Urinary bladder (tissue), 3 donors: ENCODE measurements at regions not wholly inside any gene's neighbourhood (a gene's known extent, or its start where the extent isn't known, plus 50 kb on each side); places are given as distances from the start of the nearest gene placed in this dataset.
A peak's percentile ranks its signal among the peaks of the same experiment; 100 is the strongest.
"Not testable (repeated sequence)": the region's sequence is repeated elsewhere in the genome, so short reads cannot be mapped to it uniquely, and the experiment has no call there.

Experiments used
- DNase-seq: peaks from one replicate; pipeline ENCODE4 v3.0.0-alpha.2; 2015; ENCODE audit errors: extremely low spot score
- H3K27ac ChIP-seq: one replicate; pipeline ENCODE4 v1.5.1; 2013; ENCODE audit warnings: low read depth, mild to moderate bottlenecking, moderate library complexity
- H3K36me3 ChIP-seq: one replicate; pipeline ENCODE4 v1.6.1; 2013; ENCODE audit warnings: mild to moderate bottlenecking, moderate library complexity; ENCODE audit not compliant: insufficient read depth
- H3K4me1 ChIP-seq: one replicate; pipeline ENCODE4 v1.6.1; 2013; ENCODE audit warnings: mild to moderate bottlenecking, moderate library complexity; ENCODE audit not compliant: insufficient read depth
- H3K4me3 ChIP-seq: one replicate; pipeline ENCODE4 v1.5.1; 2013; ENCODE audit warnings: low read depth, low read length
- WGBS: extraction: QIAGEN DNeasy Blood & Tissue Kit; methylation state at CpG from one replicate; pipeline ENCODE4 v1.1.7; 2013; 5-methylcytosine and 5-hydroxymethylcytosine counted together
- donor health status: healthy with polysubstance abuse.
- donor health status: healthy.

DNA sequence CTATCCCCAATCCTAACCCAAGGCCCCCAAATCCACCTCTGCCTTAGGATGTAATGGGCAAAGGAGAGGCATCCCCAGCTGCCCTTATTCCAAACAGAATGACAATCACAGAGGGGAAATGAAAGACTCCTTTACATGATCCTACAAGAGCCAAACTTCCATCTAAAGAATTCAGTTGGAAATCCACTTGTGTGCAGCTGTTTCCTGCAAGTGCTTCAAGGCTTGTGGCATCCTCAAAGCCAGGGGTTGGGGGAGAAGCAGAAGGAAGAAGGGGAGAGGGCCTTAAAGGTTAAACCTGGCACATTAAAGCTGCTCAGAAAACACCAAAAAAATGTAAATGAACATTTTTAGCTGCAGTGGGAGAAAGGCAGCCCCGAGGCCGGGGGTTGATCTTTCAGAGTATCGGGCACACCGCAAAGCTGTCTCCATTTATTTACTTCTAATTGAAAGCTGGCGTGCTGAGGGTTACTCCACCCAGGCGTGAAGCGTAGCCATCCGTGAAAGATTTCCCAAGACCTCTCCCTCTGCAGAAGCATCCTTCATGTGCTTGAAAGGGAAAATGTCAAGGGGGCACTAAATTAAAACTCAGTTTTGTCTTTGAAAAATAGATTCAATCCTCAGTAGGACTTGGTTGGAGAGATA is 217.8 kb downstream of the SHQ1 start:
- Histone ChIP-seq H3K4me3 (no peak overlapping the region), H3K36me3 (no peaks in the 10 kb centered on the region), H3K27ac (no peak overlapping the region), H3K4me1 (no peaks in the 10 kb centered on the region)
- WGBS = 64% methylated on average over 8 of the region's 8 CpGs
- DNase-seq = no peak

- H3K27ac ChIP-seq = no peak overlapping the region
- DNase-seq = no peak
- H3K4me3 ChIP-seq = no peak overlapping the region
- H3K4me1 ChIP-seq = no peaks in the 10 kb centered on the region
- WGBS = 80% methylated on average over 3 of the region's 3 CpGs
- no peaks in the 10 kb centered on the region for H3K36me3 ChIP-seq
These were observed 219.0 kb downstream of the SHQ1 start for GRCh38 chr3:72629191-72629631.

GRCh38 chr3:72628065-72628464 is 220.2 kb downstream of the SHQ1 start:
- peak; percentile 83 for DNase-seq
- Histone ChIP-seq H3K4me3 (no peak overlapping the region), H3K4me1 (no peaks in the 10 kb centered on the region), H3K27ac (no peak overlapping the region), H3K36me3 (no peaks in the 10 kb centered on the region)
- WGBS = 80% methylated on average over 6 of the region's 6 CpGs

DNA sequence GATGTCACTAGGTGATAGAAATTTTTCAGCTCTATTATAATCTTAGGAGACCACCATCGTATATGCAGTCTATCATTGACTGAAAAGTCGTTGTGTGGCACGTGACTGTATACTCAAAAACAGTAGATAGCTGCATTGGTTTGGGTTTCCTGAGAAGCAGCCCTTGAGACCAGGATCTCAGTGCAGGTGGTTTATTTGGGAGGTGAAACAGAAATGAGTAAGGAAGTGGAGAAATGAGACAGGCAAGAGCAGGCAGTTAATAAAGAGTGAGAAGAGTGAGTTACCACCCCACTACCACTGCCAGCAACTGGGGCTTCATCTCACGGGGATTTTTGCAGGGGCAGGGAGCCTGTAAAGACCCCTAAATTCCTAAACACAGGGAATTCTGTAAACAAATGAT is 221.0 kb downstream of the SHQ1 start:
- no peak for DNase-seq
- WGBS = 81% methylated on average over 4 of the region's 4 CpGs
- H3K4me3 ChIP-seq = no peak overlapping the region

DNA sequence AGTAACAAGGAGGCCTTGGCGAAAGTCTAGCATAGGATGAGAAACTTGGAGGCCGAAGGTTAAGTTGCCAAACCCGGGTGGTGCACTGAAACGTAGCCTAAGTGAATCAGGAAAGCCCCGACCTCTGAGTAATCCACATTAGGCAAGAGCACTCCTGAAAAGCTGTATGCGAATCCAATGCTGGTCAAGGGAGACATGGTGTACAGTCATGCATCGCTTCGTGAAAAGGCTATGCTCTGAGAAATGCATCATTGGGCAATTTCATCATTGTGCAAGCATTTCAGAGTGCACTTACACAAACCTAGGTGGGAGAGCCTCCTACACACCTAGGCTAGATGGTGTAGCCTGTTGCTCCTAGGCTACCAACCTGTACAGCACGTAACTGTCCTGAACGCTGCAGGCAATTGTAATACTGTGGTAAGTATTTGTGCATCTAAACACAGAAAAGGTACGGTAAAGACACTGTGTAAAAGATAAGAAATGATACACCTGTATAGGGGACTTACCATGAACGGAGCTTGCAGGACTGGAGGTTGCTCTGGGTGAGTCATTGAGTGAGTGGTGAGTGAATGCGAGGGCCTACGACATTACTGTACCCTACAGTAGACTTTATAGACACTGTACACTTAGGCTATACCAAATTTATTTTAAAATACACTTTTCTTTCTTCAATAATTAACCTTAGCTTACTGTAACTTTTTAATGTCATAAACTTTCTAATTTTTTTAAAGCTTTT is 222.5 kb downstream of the SHQ1 start:
- Histone ChIP-seq H3K36me3 (no peaks in the 10 kb centered on the region), H3K27ac (no peak overlapping the region), H3K4me3 (no peak overlapping the region), H3K4me1 (no peaks in the 10 kb centered on the region)
- no peak for DNase-seq
- WGBS = 92% methylated on average over 14 of the region's 14 CpGs

More for the DNA sequence above, 221.0 kb downstream of the SHQ1 start:
- no peak overlapping the region for H3K27ac ChIP-seq
- H3K36me3 ChIP-seq = no peaks in the 10 kb centered on the region
- no peaks in the 10 kb centered on the region for H3K4me1 ChIP-seq

DNA sequence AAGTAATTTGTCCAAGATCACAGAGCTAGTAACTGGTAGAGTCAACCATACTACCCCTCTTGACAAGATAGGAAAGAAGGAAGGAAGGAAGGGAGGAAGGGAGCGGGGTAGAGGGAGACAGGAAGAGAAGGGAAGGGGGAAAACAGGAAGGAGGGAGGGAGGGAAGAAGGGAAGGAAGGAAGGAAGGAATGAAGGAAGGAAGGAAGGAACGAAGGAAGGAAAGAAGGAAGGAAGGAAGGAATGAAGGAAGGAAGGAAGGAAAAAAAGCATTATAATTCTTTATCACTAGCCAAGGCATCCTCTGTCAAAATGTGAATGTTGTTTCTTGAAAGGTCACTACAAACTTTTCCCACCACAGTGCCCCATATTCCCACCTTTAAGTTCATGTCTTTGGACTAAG is 223.6 kb downstream of the SHQ1 start:
- DNase-seq = no peak
- H3K36me3 ChIP-seq = no peaks in the 10 kb centered on the region
- no peak overlapping the region for H3K27ac ChIP-seq
- 89% methylated on average over 2 of the region's 2 CpGs for WGBS
- H3K4me1 ChIP-seq = no peaks in the 10 kb centered on the region
- no peak overlapping the region for H3K4me3 ChIP-seq

GRCh38 chr3:72618739-72619138 is 229.5 kb downstream of the SHQ1 start:
- H3K27ac ChIP-seq = no peak overlapping the region
- no peak overlapping the region for H3K4me3 ChIP-seq
- 89% methylated on average over 6 of the region's 6 CpGs for WGBS
- H3K4me1 ChIP-seq = no peaks in the 10 kb centered on the region
- DNase-seq = no peak
- H3K36me3 ChIP-seq = no peaks in the 10 kb centered on the region

- Histone ChIP-seq H3K4me1 (no peaks in the 10 kb centered on the region), H3K36me3 (no peaks in the 10 kb centered on the region), H3K4me3 (no peak overlapping the region), H3K27ac (no peak overlapping the region)
- DNase-seq = no peak
- WGBS = 73% methylated on average over 5 of the region's 5 CpGs
These were observed 230.7 kb downstream of the SHQ1 start for GRCh38 chr3:72617424-72618024.

GRCh38 chr3:72615776-72616175 is 232.5 kb downstream of the SHQ1 start:
- Histone ChIP-seq H3K36me3 (no peaks in the 10 kb centered on the region), H3K4me1 (no peaks in the 10 kb centered on the region), H3K4me3 (no peak overlapping the region), H3K27ac (no peak overlapping the region)
- WGBS = 99% methylated on average over 6 of the region's 6 CpGs
- DNase-seq = no peak

DNA sequence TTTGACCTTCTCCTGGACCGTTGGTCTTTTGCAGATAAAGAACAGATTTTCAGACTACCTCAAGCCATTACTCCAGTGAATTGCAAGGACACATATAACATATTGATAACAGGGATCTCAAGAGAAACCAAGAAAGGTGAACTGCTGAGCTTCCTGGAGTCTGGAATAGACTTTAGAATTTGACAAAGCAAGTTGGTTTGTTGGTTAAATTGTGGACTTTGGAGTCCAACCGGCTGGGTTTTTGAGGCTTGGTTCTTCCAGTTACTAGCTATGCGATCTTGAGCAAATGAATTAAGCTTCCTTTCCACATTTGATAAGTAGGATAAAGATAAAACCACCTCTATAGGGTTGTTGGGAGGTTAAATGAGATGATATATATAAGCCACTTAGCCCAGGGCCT is 233.1 kb downstream of the SHQ1 start:
- DNase-seq = no peak
- Histone ChIP-seq H3K4me3 (no peak overlapping the region), H3K27ac (no peak overlapping the region), H3K36me3 (no peaks in the 10 kb centered on the region), H3K4me1 (no peaks in the 10 kb centered on the region)
- WGBS = 80% methylated on average over 3 of the region's 3 CpGs

DNA sequence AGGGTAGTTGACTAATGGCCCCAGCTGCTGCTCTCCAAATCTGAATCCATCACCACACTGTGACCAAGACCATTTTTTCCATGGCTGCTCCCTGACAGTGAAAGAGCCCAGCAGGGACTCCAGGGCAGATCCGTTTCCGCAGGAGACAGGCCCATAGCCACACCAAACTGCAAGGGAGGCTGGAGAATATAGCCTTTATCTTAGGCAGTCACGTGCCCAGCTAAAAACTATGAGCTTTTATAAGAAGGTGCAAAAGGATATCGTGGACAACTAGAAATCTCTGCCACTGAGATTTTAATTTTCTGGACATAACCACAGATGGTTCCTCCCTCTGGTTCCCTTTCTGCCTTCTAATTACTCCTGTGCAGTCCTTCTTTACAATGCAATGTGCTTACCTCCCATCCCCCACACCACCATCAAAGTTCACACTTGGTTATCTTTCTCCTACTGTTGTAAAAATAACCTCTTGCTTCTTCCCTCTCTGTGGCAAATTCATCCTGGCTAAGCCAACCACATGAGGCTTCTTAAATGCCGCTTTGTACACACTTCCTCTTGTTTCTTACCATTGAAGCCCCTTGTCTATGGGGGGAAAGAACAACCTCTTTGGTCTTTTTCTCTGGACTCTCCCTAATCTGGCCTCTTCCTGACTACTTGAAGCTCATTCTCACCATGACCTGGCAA is 233.7 kb downstream of the SHQ1 start:
- Histone ChIP-seq H3K27ac (no peak overlapping the region), H3K4me1 (no peaks in the 10 kb centered on the region), H3K4me3 (no peak overlapping the region), H3K36me3 (no peaks in the 10 kb centered on the region)
- no peak for DNase-seq
- WGBS = 88% methylated on average over 5 of the region's 5 CpGs

- Histone ChIP-seq H3K4me1 (no peaks in the 10 kb centered on the region), H3K36me3 (no peaks in the 10 kb centered on the region), H3K27ac (no peak overlapping the region), H3K4me3 (no peak overlapping the region)
- no peak for DNase-seq
- 100% methylated on average over 1 of the region's 1 CpG for WGBS
These were observed 234.4 kb downstream of the SHQ1 start for GRCh38 chr3:72613871-72614270.

DNA sequence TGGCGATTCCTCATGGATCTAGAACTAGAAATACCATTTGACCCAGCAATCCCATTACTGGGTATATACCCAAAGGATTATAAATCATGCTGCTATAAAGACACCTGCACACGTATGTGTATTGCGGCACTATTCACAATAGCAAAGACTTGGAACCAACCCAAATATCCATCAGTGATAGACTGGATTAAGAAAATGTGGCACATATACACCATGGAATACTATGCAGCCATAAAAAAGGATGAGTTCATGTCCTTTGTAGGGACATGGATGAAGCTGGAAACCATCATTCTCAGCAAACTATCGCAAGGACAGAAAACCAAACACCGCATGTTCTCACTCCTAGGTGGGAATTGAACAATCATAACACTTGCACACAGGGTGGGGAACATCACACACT is 239.1 kb downstream of the SHQ1 start:
- not testable (repeated sequence) for H3K27ac ChIP-seq, H3K4me1 ChIP-seq, H3K4me3 ChIP-seq, DNase-seq, H3K36me3 ChIP-seq
- 94% methylated on average over 5 of the region's 5 CpGs for WGBS
